ENCODE measurements at regions not wholly inside any gene's neighbourhood (a gene's known extent, or its start where the extent isn't known, plus 50 kb on each side); places are given as distances from the start of the nearest gene placed in this dataset.
"Not testable (repeated sequence)": the region's sequence is repeated elsewhere in the genome, so short reads cannot be mapped to it uniquely, and the experiment has no call there.

GRCh38 chr16:87196661-87197060, 120.5 kb downstream of the C16orf95 start:
- no peak for DNase-seq

DNA sequence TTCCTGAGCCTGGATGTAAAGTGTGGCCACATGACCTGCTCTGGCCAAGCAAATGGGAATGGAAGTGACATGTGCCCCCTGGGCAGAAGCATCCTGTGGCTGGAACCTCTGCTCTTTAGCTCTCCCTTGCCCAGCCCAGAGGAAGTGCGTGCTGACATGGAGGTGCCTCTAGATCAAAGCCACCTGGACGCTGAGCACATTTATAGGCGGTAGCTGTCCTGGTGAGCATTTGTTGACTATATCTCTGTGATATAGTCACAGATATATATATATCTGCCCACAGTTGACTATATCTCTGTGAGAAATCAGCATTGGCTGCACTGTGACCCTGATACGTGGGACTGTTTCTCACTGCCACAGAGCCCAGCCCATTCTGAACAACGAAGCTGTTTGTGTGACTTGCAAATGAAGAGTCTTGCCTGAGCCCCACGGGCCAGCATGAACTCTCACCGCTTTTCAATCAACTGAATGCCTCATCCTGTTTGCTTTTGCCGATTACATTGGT, 118.8 kb downstream of the C16orf95 start:
- DNase-seq: no peak

DNA sequence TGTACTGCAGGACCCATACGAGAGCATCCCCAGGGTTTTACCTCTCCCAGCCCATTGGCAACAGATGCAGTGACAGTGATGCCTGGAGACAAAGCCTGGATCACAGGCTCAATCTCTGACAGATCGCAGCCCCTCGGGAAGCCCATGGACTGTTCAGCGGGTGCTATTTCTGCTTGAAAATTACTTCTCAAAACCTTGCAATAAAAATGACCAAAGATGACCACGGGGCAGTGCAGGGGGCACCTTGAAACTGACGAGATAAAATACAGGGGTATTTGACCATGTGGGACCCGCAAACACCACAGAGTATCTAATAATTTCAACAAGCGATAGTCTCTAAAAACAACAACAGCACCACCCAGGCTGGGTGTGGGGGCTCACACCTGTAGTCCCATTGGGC, 118.3 kb downstream of the C16orf95 start:
- no peak for DNase-seq

DNA sequence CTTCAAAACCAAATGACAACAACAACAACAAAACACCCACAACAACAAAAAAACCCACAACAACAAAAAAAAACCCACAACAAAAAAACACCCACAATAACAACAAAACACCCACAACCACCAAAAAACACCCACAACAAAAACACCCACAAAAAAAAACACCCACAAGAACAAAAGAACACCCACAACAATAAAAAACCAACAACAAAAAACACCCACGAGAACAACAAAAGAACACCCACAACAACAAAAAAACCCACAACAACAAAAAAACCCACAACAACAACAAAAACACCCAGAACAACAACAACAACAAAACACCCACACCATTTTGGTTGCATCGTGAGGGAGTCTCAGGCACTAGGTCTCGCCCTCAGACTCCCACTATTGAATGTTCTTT, 117.8 kb downstream of the C16orf95 start:
- DNase-seq: no peak

DNA sequence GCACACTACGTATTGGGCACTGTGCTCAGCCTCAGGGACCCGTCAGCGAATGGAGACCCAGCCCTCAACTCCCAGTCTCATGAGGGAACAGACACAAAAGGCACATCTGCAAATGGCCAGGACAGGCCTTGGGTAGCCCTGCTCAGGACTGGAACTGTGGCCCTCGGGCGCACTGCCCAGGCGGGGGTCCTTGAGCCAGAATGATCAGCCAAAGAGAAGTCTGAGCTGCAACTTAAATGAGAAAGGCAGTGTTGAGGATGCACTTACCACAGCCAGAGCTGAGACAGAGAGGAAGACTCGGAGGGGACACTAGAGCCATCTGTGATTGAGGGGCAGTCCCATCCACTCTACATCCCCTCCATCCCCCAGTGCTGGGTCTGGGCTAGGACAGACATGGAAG, 117.3 kb downstream of the C16orf95 start:
- DNase-seq: no peak

GRCh38 chr16:87200637-87201036, 116.6 kb downstream of the C16orf95 start:
- no peak for DNase-seq

- peak; percentile 3 for DNase-seq
These were observed 116.1 kb downstream of the C16orf95 start for GRCh38 chr16:87201052-87201451.

DNA sequence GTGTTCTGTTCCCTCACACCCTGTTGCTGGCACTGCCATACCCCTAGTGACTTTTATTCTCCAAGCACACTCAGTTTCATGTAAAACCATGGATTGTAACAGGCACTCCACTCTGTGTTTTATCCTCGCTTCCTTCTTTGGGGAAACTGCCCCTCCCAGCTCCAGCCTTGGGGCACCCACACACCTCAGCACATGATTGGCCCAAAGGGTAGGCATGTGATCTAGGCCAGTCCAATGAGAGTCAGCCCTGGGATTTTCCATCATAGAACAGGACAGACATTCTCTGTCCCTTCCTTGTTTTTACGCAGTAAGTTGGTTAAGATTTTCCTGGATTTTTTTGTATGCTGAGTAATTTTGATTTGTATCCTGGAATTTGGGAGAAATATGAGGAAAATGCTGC, 115.4 kb downstream of the C16orf95 start:
- no peak for DNase-seq

DNA sequence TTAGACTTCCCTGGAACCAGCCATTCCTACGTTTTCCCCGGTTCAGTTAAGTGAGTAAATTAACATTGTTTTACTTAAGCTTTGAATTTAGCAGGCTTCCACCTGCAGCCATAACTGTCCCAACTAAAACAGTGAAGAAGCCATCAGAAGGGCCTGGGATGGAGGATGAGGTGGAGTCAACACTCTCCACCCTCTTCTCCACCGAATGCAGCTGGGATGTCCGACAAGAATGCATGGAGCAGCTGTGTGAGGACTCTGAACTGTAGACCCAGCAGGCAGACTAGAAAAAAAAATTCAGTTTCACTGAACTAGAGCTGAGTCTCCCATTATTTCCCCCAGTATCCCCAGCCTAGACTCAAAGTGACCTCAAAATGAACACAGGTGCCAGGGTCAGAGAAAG, 114.8 kb downstream of the C16orf95 start:
- no peak for DNase-seq

DNA sequence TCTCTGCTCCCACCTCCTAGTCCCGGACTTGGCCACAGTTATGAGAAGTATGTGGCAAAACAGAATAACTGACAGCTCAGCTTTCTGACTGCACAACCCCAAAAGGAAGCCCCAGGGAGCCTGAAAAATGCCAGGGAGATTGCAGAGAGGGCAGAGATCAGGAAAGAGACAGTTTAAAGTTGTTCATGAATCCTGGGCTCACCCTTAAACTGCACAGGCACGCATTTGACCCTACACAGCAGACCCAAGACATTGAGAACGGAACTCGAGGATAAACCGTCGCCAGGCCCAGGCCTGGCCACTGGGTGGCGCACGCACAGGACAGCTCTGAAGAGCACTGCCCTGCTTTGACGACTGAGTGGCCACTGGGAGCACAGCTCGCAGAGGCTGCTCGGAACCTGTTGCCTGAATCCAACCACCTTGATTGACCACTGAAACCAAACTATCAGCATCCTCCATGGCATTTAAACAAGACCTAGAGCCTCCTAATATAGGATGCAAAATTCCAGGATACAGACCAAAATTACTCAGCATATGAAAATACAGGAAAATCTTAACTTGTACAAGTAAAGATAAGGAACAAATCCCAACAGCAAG, 114.0 kb downstream of the C16orf95 start:
- DNase-seq: peak; percentile 83

GRCh38 chr16:87206646-87207451, 110.3 kb downstream of the C16orf95 start:
- DNase-seq: no peak

DNA sequence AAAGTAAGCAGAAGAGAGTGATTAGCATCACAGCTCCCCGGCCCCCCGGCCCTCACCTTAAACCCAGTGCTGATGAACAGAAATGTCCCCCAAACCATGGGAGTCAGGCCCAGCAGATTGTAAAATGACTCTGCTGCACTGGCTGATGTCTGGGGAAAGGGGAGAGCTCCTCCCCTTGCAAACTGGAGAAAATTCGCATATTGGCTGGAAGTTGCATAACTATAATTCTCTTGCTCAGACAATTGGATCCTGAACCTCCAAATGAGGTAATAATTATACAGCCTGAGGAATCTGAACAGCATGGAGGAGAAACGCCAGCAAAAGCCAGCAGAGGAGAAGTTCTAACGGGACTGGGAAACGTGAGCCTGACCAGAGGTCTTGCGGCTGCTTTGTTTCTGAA, 109.7 kb downstream of the C16orf95 start:
- DNase-seq: no peak

GRCh38 chr16:87207965-87208364, 109.2 kb downstream of the C16orf95 start:
- no peak for DNase-seq

- not testable (repeated sequence) for DNase-seq
These were observed 108.2 kb downstream of the C16orf95 start for GRCh38 chr16:87208968-87209367.

DNA sequence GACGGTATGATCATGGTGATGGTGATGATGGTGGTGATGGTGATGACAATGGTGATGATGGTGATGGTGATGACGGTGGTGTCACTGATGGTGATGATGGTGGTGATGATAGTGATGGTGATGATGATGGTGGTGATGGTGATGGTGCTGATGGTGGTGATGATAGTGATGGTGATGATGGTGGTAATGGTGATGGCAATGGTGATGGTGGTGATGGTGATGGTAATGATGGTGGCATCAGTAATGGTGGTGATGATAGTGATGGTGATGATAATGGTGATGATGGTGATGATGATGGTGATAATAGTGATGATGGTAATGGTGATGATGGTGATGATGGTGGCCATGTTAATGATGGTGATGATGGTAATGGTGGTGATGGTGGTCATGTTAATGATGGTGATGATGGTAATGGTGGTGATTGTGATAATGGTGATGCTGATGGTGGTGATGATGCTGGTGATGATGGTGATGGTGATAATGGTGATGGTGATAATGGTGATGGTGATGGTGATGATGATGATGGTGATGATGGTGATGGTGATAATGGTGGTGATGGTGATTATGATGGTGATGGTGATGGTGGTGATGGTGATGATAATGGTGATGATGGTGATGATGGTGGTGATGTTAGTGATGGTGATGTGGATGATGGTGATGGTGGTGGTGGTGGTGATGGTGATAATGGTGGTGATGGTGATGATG, 107.2 kb downstream of the C16orf95 start:
- no peak for DNase-seq

DNA sequence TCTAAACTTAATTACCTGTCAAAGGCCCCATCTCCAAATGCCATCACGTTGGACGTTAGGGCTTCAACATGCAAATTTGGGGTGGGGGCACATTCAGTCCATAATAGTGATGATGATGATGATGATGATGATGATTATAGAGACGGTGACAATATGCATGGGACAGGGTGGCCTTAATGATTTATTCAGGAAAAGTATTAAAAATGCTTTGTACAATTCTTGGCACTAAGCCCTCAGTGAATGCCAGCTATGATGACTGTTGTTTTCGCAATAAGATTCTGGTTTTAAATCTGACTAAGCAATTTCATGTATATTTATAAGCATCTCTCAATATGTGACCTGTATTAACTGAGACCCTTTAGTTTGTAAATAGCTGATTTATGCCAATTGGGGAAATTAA, 106.3 kb downstream of the C16orf95 start:
- DNase-seq: no peak

DNA sequence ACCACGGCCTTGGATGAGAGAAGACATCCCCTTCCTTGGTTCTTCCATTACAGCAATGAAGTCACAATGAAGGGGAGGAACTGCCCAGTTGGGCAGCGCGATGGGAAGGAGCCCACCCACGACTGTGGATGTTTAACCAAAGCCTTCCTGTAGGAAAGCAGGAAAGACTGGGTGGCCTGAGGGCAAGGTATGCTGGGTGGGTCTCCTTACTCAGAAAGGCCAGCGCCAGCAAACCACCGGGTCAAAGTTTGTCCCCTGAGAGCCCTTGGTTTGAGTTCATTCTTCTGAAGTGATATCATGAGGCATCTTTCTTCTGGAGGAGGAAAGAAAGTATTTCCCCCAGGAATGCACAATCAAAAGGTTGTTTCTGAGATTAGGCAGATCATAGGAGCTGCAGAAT, 105.2 kb downstream of the C16orf95 start:
- DNase-seq: no peak

DNA sequence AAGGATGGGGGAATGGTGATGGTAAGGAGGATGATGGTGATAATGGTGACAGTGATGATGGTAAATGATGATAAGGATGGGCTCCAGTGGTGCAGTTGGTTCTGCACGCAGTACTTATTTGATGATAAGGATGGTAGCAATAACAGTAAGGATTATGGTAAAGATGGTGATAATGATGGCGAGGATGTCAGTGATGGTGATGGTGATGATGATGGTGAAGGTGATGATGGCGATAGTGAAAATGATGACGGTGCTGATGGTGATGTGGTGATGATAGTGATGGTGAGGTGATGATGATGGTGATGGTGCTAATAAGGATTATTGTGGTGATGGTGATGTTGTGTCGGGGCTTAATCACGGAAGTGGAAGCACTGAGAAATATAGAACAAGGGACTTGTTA, 103.7 kb downstream of the C16orf95 start:
- no peak for DNase-seq

GRCh38 chr16:87216148-87216840, 100.9 kb downstream of the C16orf95 start:
- DNase-seq: no peak

GRCh38 chr16:87216841-87217275, 100.3 kb downstream of the C16orf95 start:
- no peak for DNase-seq

DNA sequence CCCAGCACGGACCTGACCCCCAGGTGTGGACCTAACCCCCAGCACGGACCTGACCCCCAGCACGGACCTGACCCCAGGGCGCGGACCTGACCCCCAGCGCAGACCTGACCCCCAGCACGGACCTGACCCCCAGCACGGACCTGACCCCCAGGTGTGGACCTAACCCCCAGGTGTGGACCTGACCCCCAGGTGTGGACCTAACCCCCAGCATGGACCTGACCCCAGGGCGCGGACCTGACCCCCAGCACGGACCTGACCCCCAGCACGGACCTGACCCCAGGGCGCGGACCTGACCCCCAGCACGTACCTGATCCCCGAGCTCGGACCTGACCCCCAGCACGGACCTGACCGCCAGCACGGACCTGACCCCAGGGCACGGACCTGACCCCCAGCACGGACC, 99.4 kb downstream of the C16orf95 start:
- not testable (repeated sequence) for DNase-seq

GRCh38 chr16:87218281-87219055, 98.7 kb downstream of the C16orf95 start:
- DNase-seq: no peak

All from NCI-H82 (cell line).